Mesothelial cell of epicardium (in vitro differentiated cells): ENCODE measurements at regions not wholly inside any gene's neighbourhood (a gene's known extent, or its start where the extent isn't known, plus 50 kb on each side); places are given as distances from the start of the nearest gene placed in this dataset.

Experiments used
- DNase-seq, 2 experiments: peaks; one replicate each; pipeline ENCODE4 v3.0.0; 2021; ENCODE audit warnings: low spot score in 2 of 2; ENCODE audit not compliant: unreplicated experiment in 2 of 2
- H3K27ac Mint-ChIP-seq: 2 replicates; pipeline ENCODE4 v1.8.0; 2021; ENCODE audit warnings: mixed read lengths
- H3K27me3 Mint-ChIP-seq: 2 replicates; pipeline ENCODE4 v1.8.0; 2021; ENCODE audit warnings: low read depth, mixed read lengths
- H3K36me3 Mint-ChIP-seq: 2 replicates; pipeline ENCODE4 v1.8.0; 2021; ENCODE audit warnings: mixed read lengths
- H3K4me1 Mint-ChIP-seq: 2 replicates; pipeline ENCODE4 v1.8.0; 2021; ENCODE audit warnings: mixed read lengths
- H3K4me3 Mint-ChIP-seq: 2 replicates; pipeline ENCODE4 v1.8.0; 2021; ENCODE audit warnings: mild to moderate bottlenecking, moderate library complexity, mixed read lengths
- H3K9me3 Mint-ChIP-seq: 2 replicates; pipeline ENCODE4 v1.8.0; 2021; ENCODE audit warnings: mixed read lengths
- CTCF ChIP-seq: fragments of 200-600 bp; sonication (generic); IDR thresholded peaks from one replicate; pipeline ENCODE4 v1.5.0; 2021; ENCODE audit warnings: antibody characterized with exemption; ENCODE audit not compliant: unreplicated experiment

GRCh38 chr13:68850160-68850559 lies 1257.5 kb upstream of the ATXN8OS start:
- Mint-ChIP-seq H3K4me1 (peaks cover 10% of the 10 kb centered on the region), H3K27ac (peak overlapping the region; percentile 91), H3K36me3 (peaks cover 3% of the 10 kb centered on the region), H3K27me3 (no peaks in the 10 kb centered on the region), H3K4me3 (no peak overlapping the region), H3K9me3 (peaks cover 10% of the 10 kb centered on the region)
- no peak for TF ChIP-seq CTCF
- DNase-seq = no peak

- Mint-ChIP-seq H3K27me3 (no peaks in the 10 kb centered on the region), H3K9me3 (peaks cover 15% of the 10 kb centered on the region), H3K27ac (no peak overlapping the region), H3K36me3 (peaks cover 3% of the 10 kb centered on the region), H3K4me1 (peaks cover 10% of the 10 kb centered on the region), H3K4me3 (no peak overlapping the region)
- DNase-seq = no peak
- no peak for TF ChIP-seq CTCF
Measured at GRCh38 chr13:68846663-68847062, 1261.0 kb upstream of the ATXN8OS start.

GRCh38 chr13:68834375-68834774 lies 1273.3 kb upstream of the ATXN8OS start:
- Mint-ChIP-seq H3K4me3 (no peak overlapping the region), H3K4me1 (no peaks in the 10 kb centered on the region), H3K27me3 (no peaks in the 10 kb centered on the region), H3K27ac (no peak overlapping the region), H3K36me3 (no peaks in the 10 kb centered on the region), H3K9me3 (peaks cover 17% of the 10 kb centered on the region)
- no peak for DNase-seq
- TF ChIP-seq CTCF = no peak

GRCh38 chr13:68816715-68817114 lies 1290.9 kb upstream of the ATXN8OS start:
- Mint-ChIP-seq H3K9me3 (peaks cover 7% of the 10 kb centered on the region), H3K27ac (no peak overlapping the region), H3K4me3 (no peak overlapping the region), H3K4me1 (peaks cover 4% of the 10 kb centered on the region), H3K27me3 (no peaks in the 10 kb centered on the region), H3K36me3 (no peaks in the 10 kb centered on the region)
- DNase-seq = no peak
- TF ChIP-seq CTCF = no peak

GRCh38 chr13:68813180-68813796 lies 1294.3 kb upstream of the ATXN8OS start:
- Mint-ChIP-seq H3K27me3 (no peaks in the 10 kb centered on the region), H3K36me3 (no peaks in the 10 kb centered on the region), H3K27ac (no peak overlapping the region), H3K4me1 (peaks cover 6% of the 10 kb centered on the region), H3K9me3 (no peaks in the 10 kb centered on the region), H3K4me3 (no peak overlapping the region)
- DNase-seq = no peak
- TF ChIP-seq CTCF = no peak

GRCh38 chr13:68810660-68811059 lies 1297.0 kb upstream of the ATXN8OS start:
- H3K4me1 Mint-ChIP-seq = peaks cover 6% of the 10 kb centered on the region
- DNase-seq = no peak

More at GRCh38 chr13:68810660-68811059, 1297.0 kb upstream of the ATXN8OS start:
- Mint-ChIP-seq H3K36me3 (no peaks in the 10 kb centered on the region), H3K27me3 (no peaks in the 10 kb centered on the region), H3K27ac (no peak overlapping the region), H3K4me3 (no peak overlapping the region), H3K9me3 (no peaks in the 10 kb centered on the region)
- no peak for TF ChIP-seq CTCF
